ENCODE measurements at regions not wholly inside any gene's neighbourhood (a gene's known extent, or its start where the extent isn't known, plus 50 kb on each side); places are given as distances from the start of the nearest gene placed in this dataset.

DNA sequence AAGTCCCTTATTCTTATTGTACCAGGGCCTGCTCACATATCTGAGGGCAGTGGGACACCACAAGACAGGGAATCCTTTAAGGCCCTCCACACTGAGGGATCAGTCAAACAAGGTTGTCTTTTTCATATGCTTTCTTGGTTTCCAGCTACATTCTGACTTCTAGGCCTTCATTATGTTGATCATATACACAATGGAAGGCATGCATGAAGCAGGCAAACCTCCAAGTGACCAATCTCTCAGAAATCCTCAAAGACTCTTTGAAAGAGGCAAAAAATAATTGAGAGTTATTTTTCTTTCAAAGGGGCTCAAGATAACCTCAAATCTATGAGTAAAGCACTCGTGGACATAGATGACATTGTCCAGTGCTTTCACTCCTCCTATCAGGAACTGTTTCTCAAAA, 1195.9 kb upstream of the ACO1 start:
- BruUV-seq (replicated peaks) = no TSS peak
- Histone ChIP-seq H3K18ac (ENCODE audit: low read depth, low read length) (no peak overlapping the region), H3K14ac (replicated peaks; ENCODE audit: low read depth, low read length) (no peak overlapping the region), H2BK20ac (ENCODE audit: low read depth, low read length) (no peak overlapping the region), H4K5ac (ENCODE audit: low read depth, low read length) (no peak overlapping the region), H4K91ac (ENCODE audit: insufficient read depth, low read depth, low read length) (no peak overlapping the region), H3K4me3 (ENCODE audit: insufficient read depth, low read depth, low read length) (no peak overlapping the region), H2BK5ac (ENCODE audit: low read depth, low read length, poor library complexity, severe bottlenecking) (no peak overlapping the region), H2AK9ac (replicated peaks; ENCODE audit: low read depth, low read length, poor library complexity) (no peak overlapping the region), H2AK5ac (ENCODE audit: low read depth, low read length) (no peak overlapping the region), H3K56ac (ENCODE audit: extremely low read depth, insufficient read depth, low read length) (no peak overlapping the region), H3K4ac (ENCODE audit: low read depth, low read length) (no peak overlapping the region), H3K4me2 (ENCODE audit: low read depth, low read length) (no peak overlapping the region), H2BK120ac (ENCODE audit: low read depth, low read length) (no peak overlapping the region), H3K23ac (ENCODE audit: low read depth, low read length) (no peak overlapping the region), H3K27ac (ENCODE audit: insufficient read depth, low read length) (no peak overlapping the region), H3K9me1 (ENCODE audit: insufficient read depth, low read length) (no peaks in the 10 kb centered on the region), H3K4me1 (ENCODE audit: control insufficient read depth, insufficient read depth, low read length) (no peaks in the 10 kb centered on the region), H2AFZ (replicated peaks; ENCODE audit: low read length, poor library complexity) (no peak overlapping the region), H3K27me3 (ENCODE audit: control insufficient read depth, insufficient read depth, low read length) (no peaks in the 10 kb centered on the region), H2BK15ac (ENCODE audit: low read depth, low read length) (no peak overlapping the region), H3K9ac (ENCODE audit: low read depth, low read length) (no peak overlapping the region), H3K79me1 (ENCODE audit: low read depth in 1 of 2, low read length in 2 of 2) (no peaks in the 10 kb centered on the region), H4K8ac (ENCODE audit: low read depth in 2 of 2, low read length in 2 of 2) (no peak overlapping the region), H3K9me3 (ENCODE audit: control insufficient read depth, insufficient read depth, low read length) (no peaks in the 10 kb centered on the region; the same call in 1 of the 2 replicates), H4K20me1 (ENCODE audit: insufficient read depth, low read length) (no peaks in the 10 kb centered on the region), H3K36me3 (ENCODE audit: control insufficient read depth, insufficient read depth, low read length) (no peaks in the 10 kb centered on the region)
- no CpG with 5 or more reads among the region's 1 CpG for WGBS, 2 experiments (ENCODE audit: extremely low coverage in 2 of 2, insufficient read length in 1 of 2)
- CTCF ChIA-PET = no interaction called here
- in situ Hi-C loops (cut with MboI; ENCODE audit: low sequenced_read_pairs) (no loop called here), dilution Hi-C loops (cut with HindIII; ENCODE audit: low sequenced_read_pairs, unreplicated experiment) (no loop called here), intact Hi-C loops (cut with micrococcal nuclease) (no loop called here)
- POLR2A ChIA-PET (ENCODE audit: unreplicated experiment) = no interaction called here
- DNase-seq (no peak), ATAC-seq (ENCODE audit: low read depth) (no peak)
- TF ChIP-seq NFE2L2 (IDR thresholded peaks at IDR 0.05; ENCODE audit: low read depth, low read length) (no peak), FOS (IDR thresholded peaks at IDR 0.05; ENCODE audit: low read depth, low read length) (no peak), RCOR1 (IDR thresholded peaks at IDR 0.05; ENCODE audit: insufficient replicate concordance, low read length) (no peak), RFX5 (IDR thresholded peaks at IDR 0.05; ENCODE audit: low read depth, low read length) (no peak), MXI1 (IDR thresholded peaks at IDR 0.05; ENCODE audit: borderline replicate concordance, low read depth, low read length) (no peak), BHLHE40 (IDR thresholded peaks at IDR 0.05; ENCODE audit: low read depth, low read length) (no peak), RAD21 (IDR thresholded peaks at IDR 0.05; ENCODE audit: low read length) (no peak), CEBPB (IDR thresholded peaks at IDR 0.05; ENCODE audit: low read depth, low read length) (no peak), SMC3 (IDR thresholded peaks at IDR 0.05; ENCODE audit: low read depth, low read length) (no peak), CHD1 (IDR thresholded peaks at IDR 0.05; ENCODE audit: low read depth, low read length) (no peak), MAZ (IDR thresholded peaks at IDR 0.05; ENCODE audit: borderline replicate concordance, low read depth, low read length) (no peak), MAFK (IDR thresholded peaks at IDR 0.05; ENCODE audit: low read depth, low read length) (no peak), POLR2A (IDR thresholded peaks at IDR 0.05; ENCODE audit: low read depth, low read length) (no peak)
- TF ChIP-seq, protein P1, sequence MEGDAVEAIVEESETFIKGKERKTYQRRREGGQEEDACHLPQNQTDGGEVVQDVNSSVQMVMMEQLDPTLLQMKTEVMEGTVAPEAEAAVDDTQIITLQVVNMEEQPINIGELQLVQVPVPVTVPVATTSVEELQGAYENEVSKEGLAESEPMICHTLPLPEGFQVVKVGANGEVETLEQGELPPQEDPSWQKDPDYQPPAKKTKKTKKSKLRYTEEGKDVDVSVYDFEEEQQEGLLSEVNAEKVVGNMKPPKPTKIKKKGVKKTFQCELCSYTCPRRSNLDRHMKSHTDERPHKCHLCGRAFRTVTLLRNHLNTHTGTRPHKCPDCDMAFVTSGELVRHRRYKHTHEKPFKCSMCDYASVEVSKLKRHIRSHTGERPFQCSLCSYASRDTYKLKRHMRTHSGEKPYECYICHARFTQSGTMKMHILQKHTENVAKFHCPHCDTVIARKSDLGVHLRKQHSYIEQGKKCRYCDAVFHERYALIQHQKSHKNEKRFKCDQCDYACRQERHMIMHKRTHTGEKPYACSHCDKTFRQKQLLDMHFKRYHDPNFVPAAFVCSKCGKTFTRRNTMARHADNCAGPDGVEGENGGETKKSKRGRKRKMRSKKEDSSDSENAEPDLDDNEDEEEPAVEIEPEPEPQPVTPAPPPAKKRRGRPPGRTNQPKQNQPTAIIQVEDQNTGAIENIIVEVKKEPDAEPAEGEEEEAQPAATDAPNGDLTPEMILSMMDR (conservative IDR thresholded peaks at IDR 0.05; ENCODE audit: low read depth, low read length) = no peak
- TF ChIP-seq, protein P2, sequence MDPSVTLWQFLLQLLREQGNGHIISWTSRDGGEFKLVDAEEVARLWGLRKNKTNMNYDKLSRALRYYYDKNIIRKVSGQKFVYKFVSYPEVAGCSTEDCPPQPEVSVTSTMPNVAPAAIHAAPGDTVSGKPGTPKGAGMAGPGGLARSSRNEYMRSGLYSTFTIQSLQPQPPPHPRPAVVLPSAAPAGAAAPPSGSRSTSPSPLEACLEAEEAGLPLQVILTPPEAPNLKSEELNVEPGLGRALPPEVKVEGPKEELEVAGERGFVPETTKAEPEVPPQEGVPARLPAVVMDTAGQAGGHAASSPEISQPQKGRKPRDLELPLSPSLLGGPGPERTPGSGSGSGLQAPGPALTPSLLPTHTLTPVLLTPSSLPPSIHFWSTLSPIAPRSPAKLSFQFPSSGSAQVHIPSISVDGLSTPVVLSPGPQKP (IDR thresholded peaks at IDR 0.05; ENCODE audit: borderline replicate concordance, low read depth, low read length) = no peak
